ENCODE measurements at regions not wholly inside any gene's neighbourhood (a gene's known extent, or its start where the extent isn't known, plus 50 kb on each side); places are given as distances from the start of the nearest gene placed in this dataset.

GRCh38 chr18:6505498-6505875 lies 90.8 kb upstream of the L3MBTL4 start:
- no peaks in the 10 kb centered on the region for H4K20me1 ChIP-seq (ENCODE audit: insufficient read depth)
- TF ChIP-seq MXI1 (conservative IDR thresholded peaks at IDR 0.05; ENCODE audit: poor library complexity, severe bottlenecking) (no peak), SMC3 (conservative IDR thresholded peaks at IDR 0.05; ENCODE audit: poor library complexity) (no peak), POLR2AphosphoS5 (IDR thresholded peaks at IDR 0.05) (no peak), REST (IDR thresholded peaks at IDR 0.05; ENCODE audit: borderline replicate concordance) (no peak), TAF1 (IDR thresholded peaks at IDR 0.05; ENCODE audit: low read depth) (no peak), CTCF (IDR thresholded peaks at IDR 0.05; ENCODE audit: poor library complexity, severe bottlenecking) (no peak), EP300 (conservative IDR thresholded peaks at IDR 0.05; ENCODE audit: poor library complexity, severe bottlenecking) (no peak), EZH2 (IDR thresholded peaks at IDR 0.05; ENCODE audit: borderline replicate concordance, insufficient read depth, low read length, poor library complexity, severe bottlenecking) (no peak), RAD21 (conservative IDR thresholded peaks at IDR 0.05) (no peak)
- no peak overlapping the region for H3K9ac ChIP-seq (ENCODE audit: low read length)
- H3K36me3 ChIP-seq (ENCODE audit: insufficient read depth, low read length): no peaks in the 10 kb centered on the region
- no peaks in the 10 kb centered on the region for H3K27me3 ChIP-seq (ENCODE audit: insufficient read depth, low read depth, low read length)
- H3K4me3 ChIP-seq (ENCODE audit: low read length): no peak overlapping the region
- no peaks in the 10 kb centered on the region for H3F3A ChIP-seq (ENCODE audit: insufficient read depth, low read length, poor library complexity, severe bottlenecking)
- no peak overlapping the region for H3K27ac ChIP-seq (ENCODE audit: low read length)
- H3K9me2 ChIP-seq (ENCODE audit: insufficient read depth, low read length): no peaks in the 10 kb centered on the region
- no peak overlapping the region for H3K4me2 ChIP-seq (ENCODE audit: low read length)
- H3K79me2 ChIP-seq (replicated peaks; ENCODE audit: insufficient read depth, low read length): no peaks in the 10 kb centered on the region
- H3K9me3 ChIP-seq (ENCODE audit: low read length): no peaks in the 10 kb centered on the region
- H2AFZ ChIP-seq (ENCODE audit: low read depth, low read length): no peak overlapping the region

- H3K36me3 ChIP-seq (ENCODE audit: insufficient read depth, low read length): no peaks in the 10 kb centered on the region
- H4K20me1 ChIP-seq (ENCODE audit: insufficient read depth): no peaks in the 10 kb centered on the region
- H3K4me3 ChIP-seq (ENCODE audit: low read length): no peak overlapping the region
- H2AFZ ChIP-seq (ENCODE audit: low read depth, low read length): no peak overlapping the region
- H3F3A ChIP-seq (ENCODE audit: insufficient read depth, low read length, poor library complexity, severe bottlenecking): no peaks in the 10 kb centered on the region
- H3K9me2 ChIP-seq (ENCODE audit: insufficient read depth, low read length): no peaks in the 10 kb centered on the region
- H3K27me3 ChIP-seq (ENCODE audit: insufficient read depth, low read depth, low read length): no peaks in the 10 kb centered on the region
- no peaks in the 10 kb centered on the region for H3K79me2 ChIP-seq (replicated peaks; ENCODE audit: insufficient read depth, low read length)
- H3K9me3 ChIP-seq (ENCODE audit: low read length): no peaks in the 10 kb centered on the region
- H3K4me2 ChIP-seq (ENCODE audit: low read length): no peak overlapping the region
- no peak overlapping the region for H3K9ac ChIP-seq (ENCODE audit: low read length)
- TF ChIP-seq POLR2AphosphoS5 (IDR thresholded peaks at IDR 0.05) (no peak), TAF1 (IDR thresholded peaks at IDR 0.05; ENCODE audit: low read depth) (no peak), REST (IDR thresholded peaks at IDR 0.05; ENCODE audit: borderline replicate concordance) (no peak), CTCF (IDR thresholded peaks at IDR 0.05; ENCODE audit: poor library complexity, severe bottlenecking) (no peak), EZH2 (IDR thresholded peaks at IDR 0.05; ENCODE audit: borderline replicate concordance, insufficient read depth, low read length, poor library complexity, severe bottlenecking) (no peak), EP300 (conservative IDR thresholded peaks at IDR 0.05; ENCODE audit: poor library complexity, severe bottlenecking) (no peak), SMC3 (conservative IDR thresholded peaks at IDR 0.05; ENCODE audit: poor library complexity) (no peak), MXI1 (conservative IDR thresholded peaks at IDR 0.05; ENCODE audit: poor library complexity, severe bottlenecking) (no peak), RAD21 (conservative IDR thresholded peaks at IDR 0.05) (no peak)
- H3K27ac ChIP-seq (ENCODE audit: low read length): no peak overlapping the region
Observed at GRCh38 chr18:6509417-6509816, 94.7 kb upstream of the L3MBTL4 start.

All from neural cell (in vitro differentiated cells).